Neuronal stem cell (in vitro differentiated cells): ENCODE measurements at regions not wholly inside any gene's neighbourhood (a gene's known extent, or its start where the extent isn't known, plus 50 kb on each side); places are given as distances from the start of the nearest gene placed in this dataset.

Source experiments
- DNase-seq: peaks from one replicate; pipeline ENCODE4 v3.0.0-alpha.2; 2013; ENCODE audit warnings: low spot score
- H2AFZ ChIP-seq: one replicate; pipeline ENCODE4 v1.6.1; 2013; ENCODE audit warnings: mild to moderate bottlenecking, low read length, inconsistent platforms
- H2AK5ac ChIP-seq: 2 replicates; pipeline ENCODE4 v1.6.1; 2013; ENCODE audit warnings: low read depth, mild to moderate bottlenecking, inconsistent platforms, low read length, moderate library complexity, mixed read lengths
- H2BK120ac ChIP-seq: 2 replicates; pipeline ENCODE4 v1.6.1; 2013; ENCODE audit warnings: low read depth, mild to moderate bottlenecking, inconsistent platforms, low read length, moderate library complexity, mixed read lengths
- H2BK12ac ChIP-seq: one replicate; pipeline ENCODE4 v1.6.1; 2013; ENCODE audit warnings: low read length, inconsistent platforms
- H2BK15ac ChIP-seq: 2 replicates; pipeline ENCODE4 v1.6.1; 2013; ENCODE audit warnings: mild to moderate bottlenecking, low read length, inconsistent platforms, mixed read lengths
- H2BK5ac ChIP-seq: one replicate; pipeline ENCODE4 v1.6.1; 2013; ENCODE audit warnings: inconsistent platforms, mild to moderate bottlenecking, low read length, moderate library complexity
- H3K14ac ChIP-seq: one replicate; pipeline ENCODE4 v1.6.1; 2013; ENCODE audit warnings: low read length, inconsistent platforms
- H3K18ac ChIP-seq: 2 replicates; pipeline ENCODE4 v1.6.1; 2013; ENCODE audit warnings: low read length, inconsistent platforms
- H3K23ac ChIP-seq: 2 replicates; pipeline ENCODE4 v1.6.1; 2013; ENCODE audit warnings: low read depth, mild to moderate bottlenecking, mixed read lengths, low read length, inconsistent platforms; ENCODE audit not compliant: poor library complexity
- H3K27ac ChIP-seq: replicated peaks from 3 replicates; pipeline ENCODE4 v1.5.1; 2013; ENCODE audit warnings: low read length, inconsistent platforms
- H3K27me3 ChIP-seq, 3 experiments: 2 replicates each; pipeline ENCODE4 v1.6.1; 2013; ENCODE audit warnings: low read length in 3 of 3, mild to moderate bottlenecking in 2 of 3, inconsistent platforms in 1 of 3, low read depth in 1 of 3, mixed read lengths in 1 of 3, moderate library complexity in 1 of 3; ENCODE audit not compliant: control insufficient read depth in 3 of 3, insufficient read depth in 3 of 3
- H3K36me3 ChIP-seq, 2 donors: replicated peaks in 1 of 2; 2 replicates each; pipeline ENCODE4 v1.6.1; 2013; ENCODE audit warnings: low read length in 2 of 2; ENCODE audit not compliant: control insufficient read depth in 2 of 2, insufficient read depth in 2 of 2
- H3K4ac ChIP-seq: 2 replicates; pipeline ENCODE4 v1.6.1; 2013; ENCODE audit warnings: inconsistent platforms, mild to moderate bottlenecking, low read length, moderate library complexity
- H3K4me1 ChIP-seq, 2 donors: 1 replicate in 1 of 2; 2 replicates in 1 of 2; pipeline ENCODE4 v1.6.1; 2013; ENCODE audit warnings: low read length in 2 of 2, low read depth in 1 of 2; ENCODE audit not compliant: control insufficient read depth in 2 of 2, insufficient read depth in 1 of 2
- H3K4me2 ChIP-seq: one replicate; pipeline ENCODE4 v1.6.1; 2013; ENCODE audit warnings: mild to moderate bottlenecking, low read length, inconsistent platforms; ENCODE audit not compliant: insufficient read depth, poor library complexity, severe bottlenecking
- H3K4me3 ChIP-seq, 2 donors: 2 replicates each; pipeline ENCODE4 v1.5.1; 2013; ENCODE audit warnings: low read length in 2 of 2, mild to moderate bottlenecking in 2 of 2, inconsistent platforms in 1 of 2, moderate library complexity in 1 of 2
- H3K79me1 ChIP-seq: one replicate; pipeline ENCODE4 v1.6.1; 2013; ENCODE audit warnings: low read depth, mild to moderate bottlenecking, inconsistent platforms, low read length, moderate library complexity
- H3K9ac ChIP-seq: one replicate; pipeline ENCODE4 v1.6.1; 2013; ENCODE audit warnings: mild to moderate bottlenecking, low read depth, low read length, inconsistent platforms; ENCODE audit not compliant: poor library complexity
- H3K9me3 ChIP-seq, 2 donors: replicated peaks in 1 of 2; 2 replicates each; pipeline versions ENCODE3 to v1.6.1; 2013; ENCODE audit warnings: low read length in 2 of 2, mild to moderate bottlenecking in 2 of 2, inconsistent platforms in 1 of 2, low read depth in 1 of 2, mixed read lengths in 1 of 2, moderate library complexity in 1 of 2; ENCODE audit not compliant: control insufficient read depth in 2 of 2, insufficient read depth in 1 of 2
- H4K8ac ChIP-seq: one replicate; pipeline ENCODE4 v1.6.1; 2013; ENCODE audit warnings: low read depth, mild to moderate bottlenecking, inconsistent platforms, low read length, moderate library complexity
- H4K91ac ChIP-seq: one replicate; pipeline ENCODE4 v1.6.1; 2013; ENCODE audit warnings: low read length, low read depth, mild to moderate bottlenecking, inconsistent platforms; ENCODE audit not compliant: poor library complexity
- WGBS, 2 donors: extraction: QIAGEN DNeasy Blood & Tissue Kit; methylation state at CpG; one replicate each; pipeline ENCODE4 v1.1.7; 2013; ENCODE audit warnings: missing lambda C conversion rate in 2 of 2, mixed read lengths in 1 of 2; ENCODE audit not compliant: insufficient read length in 2 of 2, insufficient replicate concordance in 1 of 2; ENCODE audit errors: extremely low coverage in 2 of 2; 5-methylcytosine and 5-hydroxymethylcytosine counted together

DNA sequence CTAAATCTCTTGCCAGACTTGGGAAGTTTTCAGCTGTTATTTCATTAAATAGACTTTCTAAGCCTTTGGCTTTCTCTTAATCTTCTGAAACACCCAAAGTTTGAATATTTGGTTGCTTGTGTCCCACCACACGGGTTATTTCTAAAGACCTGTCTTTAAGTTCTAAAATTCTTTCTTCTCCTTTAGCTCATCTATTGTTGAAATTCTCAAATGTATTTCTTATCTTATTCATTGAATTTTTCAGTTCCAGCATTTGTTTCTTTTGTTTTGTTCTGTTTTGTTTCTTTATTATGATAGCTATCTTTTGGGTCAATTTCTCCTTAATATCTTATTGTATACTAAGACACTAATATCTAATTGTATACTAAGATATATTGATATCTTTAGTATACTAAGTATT is 97.0 kb downstream of the ARRDC4 start:
- Histone ChIP-seq H3K36me3 (no peaks in the 10 kb centered on the region), H2AFZ (no peak overlapping the region), H2AK5ac (no peak overlapping the region), H4K91ac (no peak overlapping the region), H3K18ac (no peak overlapping the region), H4K8ac (no peak overlapping the region), H3K4ac (no peak overlapping the region), H3K79me1 (no peaks in the 10 kb centered on the region), H3K23ac (no peak overlapping the region), H2BK5ac (no peak overlapping the region), H3K9me3 (no peaks in the 10 kb centered on the region), H3K4me1 (no peaks in the 10 kb centered on the region), H3K4me2 (no peak overlapping the region), H2BK120ac (no peak overlapping the region), H3K27ac (no peak overlapping the region), H2BK15ac (no peak overlapping the region), H3K27me3 (no peaks in the 10 kb centered on the region), H3K14ac (no peak overlapping the region), H2BK12ac (no peak overlapping the region), H3K4me3 (no peak overlapping the region), H3K9ac (no peak overlapping the region)
- DNase-seq, result no peak
- no CpG with 5 or more reads among the region's 1 CpG for WGBS, 2 donors

DNA sequence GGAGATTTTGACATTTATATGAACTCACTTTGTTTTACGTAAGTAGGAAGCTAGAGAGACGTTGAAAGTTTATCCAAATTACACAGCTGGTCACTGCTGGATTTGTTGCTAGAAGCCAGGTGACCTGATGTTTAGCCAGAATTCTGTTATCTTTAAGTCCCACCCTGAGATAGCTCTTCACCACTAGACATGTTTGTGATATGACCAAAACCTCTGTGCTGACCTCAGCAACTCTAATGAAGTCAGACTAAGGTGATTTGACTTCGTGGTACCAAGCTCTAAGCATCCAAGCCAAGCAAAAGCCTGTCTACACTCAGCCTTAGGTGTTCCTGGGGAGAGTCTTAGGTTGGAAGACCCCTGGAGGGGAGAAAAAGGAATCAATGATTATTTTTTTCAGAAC is 102.4 kb downstream of the ARRDC4 start:
- Histone ChIP-seq H4K8ac (no peak overlapping the region), H2AFZ (no peak overlapping the region), H3K23ac (no peak overlapping the region), H3K36me3 (no peaks in the 10 kb centered on the region), H3K4ac (no peak overlapping the region), H2BK15ac (no peak overlapping the region), H3K79me1 (no peaks in the 10 kb centered on the region), H3K18ac (no peak overlapping the region), H3K9me3 (no peaks in the 10 kb centered on the region), H2BK12ac (no peak overlapping the region), H3K27ac (no peak overlapping the region), H3K27me3 (no peaks in the 10 kb centered on the region), H2BK120ac (no peak overlapping the region), H3K4me3 (no peak overlapping the region), H2AK5ac (no peak overlapping the region), H3K9ac (no peak overlapping the region), H3K14ac (no peak overlapping the region), H2BK5ac (no peak overlapping the region), H4K91ac (no peak overlapping the region), H3K4me2 (no peak overlapping the region), H3K4me1 (no peaks in the 10 kb centered on the region)
- no CpG with 5 or more reads among the region's 3 CpGs for WGBS, 2 donors
- no peak for DNase-seq

DNA sequence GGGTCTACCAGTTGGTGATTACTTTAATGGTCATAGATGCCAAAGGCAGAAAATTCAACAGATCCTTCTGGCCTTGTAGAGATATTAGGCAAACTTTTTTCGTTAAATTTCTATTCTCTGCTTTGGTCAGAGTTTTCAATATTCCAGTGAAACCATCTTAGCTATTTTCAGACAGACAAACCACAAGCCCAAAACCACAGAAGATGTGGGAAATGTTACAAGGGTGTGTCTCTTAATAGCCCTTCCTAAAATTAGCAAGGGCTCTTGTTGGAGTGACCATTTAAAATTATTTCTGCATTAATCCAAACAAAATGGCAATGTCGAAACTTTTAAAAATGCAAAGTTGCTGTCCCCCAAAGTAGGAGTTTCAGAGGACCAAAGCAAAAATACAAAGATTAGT is 102.8 kb downstream of the ARRDC4 start:
- Histone ChIP-seq H4K8ac (no peak overlapping the region), H3K4me2 (no peak overlapping the region), H2BK12ac (no peak overlapping the region), H3K36me3 (no peaks in the 10 kb centered on the region), H3K4ac (no peak overlapping the region), H4K91ac (no peak overlapping the region), H3K9me3 (no peaks in the 10 kb centered on the region), H3K14ac (no peak overlapping the region), H3K4me3 (no peak overlapping the region), H3K79me1 (no peaks in the 10 kb centered on the region), H3K23ac (no peak overlapping the region), H3K4me1 (no peaks in the 10 kb centered on the region), H2AFZ (no peak overlapping the region), H3K27ac (no peak overlapping the region), H2BK5ac (no peak overlapping the region), H3K27me3 (no peaks in the 10 kb centered on the region), H2BK120ac (no peak overlapping the region), H3K18ac (no peak overlapping the region), H2AK5ac (no peak overlapping the region), H3K9ac (no peak overlapping the region), H2BK15ac (no peak overlapping the region)
- no CpG with 5 or more reads among the region's 2 CpGs for WGBS, 2 donors
- no peak for DNase-seq

- Histone ChIP-seq H3K27ac (no peak overlapping the region), H4K8ac (no peak overlapping the region), H2BK120ac (no peak overlapping the region), H2BK12ac (no peak overlapping the region), H3K23ac (no peak overlapping the region), H2BK15ac (no peak overlapping the region), H3K27me3 (no peaks in the 10 kb centered on the region), H3K18ac (no peak overlapping the region), H3K14ac (no peak overlapping the region), H2BK5ac (no peak overlapping the region), H4K91ac (no peak overlapping the region), H3K36me3 (no peaks in the 10 kb centered on the region), H2AFZ (no peak overlapping the region), H3K4ac (no peak overlapping the region), H3K79me1 (no peaks in the 10 kb centered on the region), H3K9ac (no peak overlapping the region), H3K9me3 (no peaks in the 10 kb centered on the region), H2AK5ac (no peak overlapping the region), H3K4me2 (no peak overlapping the region), H3K4me3 (no peak overlapping the region), H3K4me1 (no peaks in the 10 kb centered on the region)
- no peak for DNase-seq
Observed at GRCh38 chr15:98063871-98064270, 103.4 kb downstream of the ARRDC4 start.
